GM12875 (cell line): ENCODE measurements at regions not wholly inside any gene's neighbourhood (a gene's known extent, or its start where the extent isn't known, plus 50 kb on each side); places are given as distances from the start of the nearest gene placed in this dataset.

Experiments
- H3K4me3 ChIP-seq: one replicate; pipeline ENCODE4 v1.5.1; 2011; ENCODE audit warnings: low read depth, low read length, control low read depth
- CTCF ChIP-seq: IDR thresholded peaks from 2 replicates; pipeline ENCODE4 v1.5.1; 2011; ENCODE audit warnings: low read depth, mild to moderate bottlenecking, control low read depth, inconsistent platforms, low read length, moderate library complexity, borderline replicate concordance; ENCODE audit not compliant: insufficient read depth

GRCh38 chr9:17846948-17847655 is 268.2 kb downstream of the SH3GL2 start:
- H3K4me3 ChIP-seq = no peak overlapping the region
- TF ChIP-seq CTCF = no peak

GRCh38 chr9:17847908-17848307 is 269.0 kb downstream of the SH3GL2 start:
- no peak for TF ChIP-seq CTCF
- H3K4me3 ChIP-seq = no peak overlapping the region

- TF ChIP-seq CTCF = no peak
- H3K4me3 ChIP-seq = no peak overlapping the region
Observed at GRCh38 chr9:17852108-17852507, 273.2 kb downstream of the SH3GL2 start.

- H3K4me3 ChIP-seq = no peak overlapping the region
- no peak for TF ChIP-seq CTCF
Observed at GRCh38 chr9:17854487-17854886, 275.6 kb downstream of the SH3GL2 start.

GRCh38 chr9:17856995-17857394 is 278.1 kb downstream of the SH3GL2 start:
- no peak for TF ChIP-seq CTCF
- H3K4me3 ChIP-seq = no peak overlapping the region

GRCh38 chr9:17859228-17859627 is 280.4 kb downstream of the SH3GL2 start:
- no peak for TF ChIP-seq CTCF
- H3K4me3 ChIP-seq = no peak overlapping the region

- no peak overlapping the region for H3K4me3 ChIP-seq
- no peak for TF ChIP-seq CTCF
Observed at GRCh38 chr9:17859987-17860386, 281.1 kb downstream of the SH3GL2 start.
